Upper lobe of right lung (tissue), 1 donor: ENCODE measurements at regions not wholly inside any gene's neighbourhood (a gene's known extent, or its start where the extent isn't known, plus 50 kb on each side); places are given as distances from the start of the nearest gene placed in this dataset.

ENCODE experiments used
- ATAC-seq: fragments of 200-7000 bp; cut with Tn5 transposase; one replicate; pipeline ENCODE4 v1.9.1; 2020; ENCODE audit warnings: mild to moderate bottlenecking, moderate library complexity
- DNase-seq: peaks from one replicate; pipeline ENCODE4 v3.0.0-alpha.2; 2020
- H3K27ac ChIP-seq: fragments of 200-600 bp; one replicate; pipeline ENCODE4 v1.8.0; 2022
- H3K27me3 ChIP-seq: fragments of 200-600 bp; one replicate; pipeline ENCODE4 v1.8.0; 2022; ENCODE audit warnings: mild to moderate bottlenecking
- H3K36me3 ChIP-seq: fragments of 200-600 bp; one replicate; pipeline ENCODE4 v1.8.0; 2022
- H3K4me1 ChIP-seq: fragments of 200-600 bp; one replicate; pipeline ENCODE4 v1.8.0; 2022
- H3K4me3 ChIP-seq: fragments of 200-600 bp; one replicate; pipeline ENCODE4 v1.8.0; 2022; ENCODE audit warnings: mild to moderate bottlenecking
- H3K9me3 ChIP-seq: fragments of 200-600 bp; one replicate; pipeline ENCODE4 v1.8.0; 2022
- CTCF ChIP-seq: fragments of 200-600 bp; IDR thresholded peaks from one replicate; pipeline ENCODE4 v1.8.0; 2022; ENCODE audit warnings: antibody characterized with exemption
- intact Hi-C: fragments of 100-400 bp; cut with DNase I; formaldehyde crosslinking; loops from one replicate; pipeline ENCODE4 v1.11.0; 2022
- donor health status: DM: no; HTN: yes; CAD: no; lungs with severe emphysema.

GRCh38 chr9:80233906-80234305 lies 662.1 kb downstream of the TLE4 start:
- Histone ChIP-seq H3K27me3 (no peaks in the 10 kb centered on the region), H3K4me3 (no peak overlapping the region), H3K27ac (no peak overlapping the region), H3K36me3 (no peaks in the 10 kb centered on the region), H3K9me3 (no peaks in the 10 kb centered on the region), H3K4me1 (no peaks in the 10 kb centered on the region)
- ATAC-seq (no peak), DNase-seq (no peak)
- intact Hi-C loops: no loop called here
- no peak for TF ChIP-seq CTCF

- Histone ChIP-seq H3K27ac (no peak overlapping the region), H3K36me3 (no peaks in the 10 kb centered on the region), H3K4me3 (no peak overlapping the region), H3K4me1 (no peaks in the 10 kb centered on the region), H3K27me3 (no peaks in the 10 kb centered on the region), H3K9me3 (no peaks in the 10 kb centered on the region)
- intact Hi-C loops: no loop called here
- DNase-seq (no peak), ATAC-seq (no peak)
- TF ChIP-seq CTCF: no peak
These were observed 661.5 kb downstream of the TLE4 start for GRCh38 chr9:80233102-80233843.

GRCh38 chr9:80231318-80232236 lies 659.8 kb downstream of the TLE4 start:
- Histone ChIP-seq H3K27me3 (no peaks in the 10 kb centered on the region), H3K36me3 (no peaks in the 10 kb centered on the region), H3K4me3 (no peak overlapping the region), H3K9me3 (no peaks in the 10 kb centered on the region), H3K4me1 (no peaks in the 10 kb centered on the region), H3K27ac (no peak overlapping the region)
- TF ChIP-seq CTCF: no peak
- DNase-seq (no peak), ATAC-seq (no peak)
- intact Hi-C loops: no loop called here

GRCh38 chr9:80223897-80224296 lies 652.1 kb downstream of the TLE4 start:
- intact Hi-C loops: no loop called here
- Histone ChIP-seq H3K4me3 (no peak overlapping the region), H3K36me3 (no peaks in the 10 kb centered on the region), H3K4me1 (no peaks in the 10 kb centered on the region), H3K9me3 (no peaks in the 10 kb centered on the region), H3K27me3 (no peaks in the 10 kb centered on the region), H3K27ac (no peak overlapping the region)
- DNase-seq (no peak), ATAC-seq (no peak)
- TF ChIP-seq CTCF: no peak

GRCh38 chr9:80222466-80223169 lies 650.9 kb downstream of the TLE4 start:
- Histone ChIP-seq H3K27ac (no peak overlapping the region), H3K36me3 (no peaks in the 10 kb centered on the region), H3K4me1 (no peaks in the 10 kb centered on the region), H3K27me3 (no peaks in the 10 kb centered on the region), H3K9me3 (no peaks in the 10 kb centered on the region), H3K4me3 (no peak overlapping the region)
- DNase-seq (no peak), ATAC-seq (no peak)
- intact Hi-C loops: no loop called here
- TF ChIP-seq CTCF: no peak
